HCT116 (cell line): ENCODE measurements at regions not wholly inside any gene's neighbourhood (a gene's known extent, or its start where the extent isn't known, plus 50 kb on each side); places are given as distances from the start of the nearest gene placed in this dataset.

Experiments
- ATAC-seq: fragments of 200-7000 bp; cut with Tn5 transposase; 2 replicates; pipeline ENCODE4 v1.9.1; 2020; ENCODE audit warnings: mild to moderate bottlenecking, moderate library complexity
- BruUV-seq: library from RNA; stranded (reverse); fragments of 400-500 nt; replicated peaks from 2 replicates; lab custom pipeline; 2021; lab: Mats Ljungman, UMichigan
- CTCF ChIA-PET: fragments of 300-600 bp; sonication (Branson Sonifier 250); formaldehyde crosslinking; loops from one replicate; lab custom pipeline; 2021; ENCODE audit warnings: antibody characterized with exemption; lab: Charles Lee
- POLR2A ChIA-PET: fragments of 300-600, 350-600 bp; sonication (Branson Sonifier 250); formaldehyde crosslinking; loops from one replicate; lab custom pipeline; 2021; ENCODE audit warnings: antibody characterized with exemption; lab: Charles Lee
- RAD21 ChIA-PET, 2 experiments: fragments of 300-600 bp; sonication (Branson Sonifier 250); formaldehyde crosslinking; loops; one replicate each; lab custom pipeline; 2023; ENCODE audit warnings: low total read pairs in 2 of 2; ENCODE audit not compliant: uncharacterized antibody in 2 of 2, unreplicated experiment in 2 of 2, low non-redundant PET in 1 of 2; lab: Charles Lee
- DNase-seq: peaks from one replicate; pipeline ENCODE4 v3.0.0-alpha.2; 2010; ENCODE audit warnings: low read depth, low spot score
- H2AFZ ChIP-seq: fragments of 200-600 bp; shearing (Covaris generic), sonication (generic); 2 replicates; pipeline ENCODE4 v1.6.1; 2017; ENCODE audit warnings: low read depth, mixed run types, mixed read lengths, antibody characterized with exemption, low read length; ENCODE audit not compliant: poor library complexity, severe bottlenecking
- H3K27ac ChIP-seq: 2 replicates; pipeline ENCODE4 v1.5.1; 2012; ENCODE audit warnings: low read depth, low read length
- H3K27me3 ChIP-seq: fragments of 200-600 bp; sonication (generic); 2 replicates; pipeline ENCODE4 v1.6.1; 2016; ENCODE audit warnings: mixed run types, low read length, mixed read lengths; ENCODE audit not compliant: insufficient read depth
- H3K36me3 ChIP-seq, 2 experiments: fragments of 200-500 bp in 1 of 2; fragments of 200-600 bp in 1 of 2; sonication (Bioruptor generic) in 1 of 2; sonication (generic) in 1 of 2; 2 replicates each; pipeline versions ENCODE4 v1.5.1 to v1.6.1; 2014 to 2016; ENCODE audit warnings: low read length in 2 of 2, inconsistent platforms in 1 of 2, mixed read lengths in 1 of 2, mixed run types in 1 of 2; ENCODE audit not compliant: insufficient read depth in 2 of 2, control insufficient read depth in 1 of 2
- H3K4me1 ChIP-seq, 2 experiments: fragments of 200-600 bp in 1 of 2; sonication (generic) in 1 of 2; 2 replicates each; pipeline versions ENCODE4 v1.5.1 to v1.6.1; 2012 to 2017; ENCODE audit warnings: low read length in 2 of 2, inconsistent platforms in 1 of 2, mild to moderate bottlenecking in 1 of 2, mixed read lengths in 1 of 2, mixed run types in 1 of 2, moderate library complexity in 1 of 2; ENCODE audit not compliant: insufficient read depth in 2 of 2, control insufficient read depth in 1 of 2
- H3K4me2 ChIP-seq: fragments of 200-600 bp; sonication (generic); 2 replicates; pipeline ENCODE4 v1.6.1; 2017; ENCODE audit warnings: mixed run types, low read length, mixed read lengths
- H3K4me3 ChIP-seq, 2 experiments: fragments of 200-600 bp in 1 of 2; sonication (generic) in 1 of 2; replicated peaks in 1 of 2; 2 replicates each; pipeline ENCODE4 v1.5.1; 2011 to 2016; ENCODE audit warnings: low read length in 2 of 2, control low read depth in 1 of 2, low read depth in 1 of 2, mild to moderate bottlenecking in 1 of 2, mixed read lengths in 1 of 2, mixed run types in 1 of 2
- H3K79me2 ChIP-seq: fragments of 200-600 bp; sonication (generic); 2 replicates; pipeline ENCODE4 v1.6.1; 2017; ENCODE audit warnings: mild to moderate bottlenecking, mixed run types, low read length, moderate library complexity, mixed read lengths; ENCODE audit not compliant: insufficient read depth
- H3K9ac ChIP-seq: fragments of 200-600 bp; sonication (generic); 2 replicates; pipeline ENCODE4 v1.6.1; 2016; ENCODE audit warnings: low read length, mixed read lengths
- H3K9me2 ChIP-seq: fragments of 200-600 bp; sonication (generic), shearing (Covaris generic); 2 replicates; pipeline ENCODE4 v1.6.1; 2017; ENCODE audit warnings: mixed run types, mild to moderate bottlenecking, moderate library complexity; ENCODE audit not compliant: insufficient read depth
- H3K9me3 ChIP-seq, 2 experiments: fragments of 200-500 bp in 1 of 2; fragments of 200-600 bp in 1 of 2; sonication (Bioruptor generic) in 1 of 2; sonication (generic) in 1 of 2; 2 replicates each; pipeline ENCODE4 v1.6.1; 2014 to 2017; ENCODE audit warnings: low read length in 2 of 2, mixed read lengths in 2 of 2, inconsistent platforms in 1 of 2, low read depth in 1 of 2, mild to moderate bottlenecking in 1 of 2, mixed run types in 1 of 2, moderate library complexity in 1 of 2; ENCODE audit not compliant: control insufficient read depth in 1 of 2, insufficient read depth in 1 of 2
- H4K20me1 ChIP-seq: fragments of 200-600 bp; sonication (generic), shearing (Covaris generic); 2 replicates; pipeline ENCODE4 v1.6.1; 2017; ENCODE audit warnings: mixed run types, mild to moderate bottlenecking, moderate library complexity; ENCODE audit not compliant: insufficient read depth
- ATF3 ChIP-seq: IDR thresholded peaks from 2 replicates; pipeline ENCODE4 v1.6.1; 2012
- CBX3 ChIP-seq: IDR thresholded peaks from 2 replicates; pipeline ENCODE4 v1.6.1; 2012; ENCODE audit warnings: low read depth
- CEBPB ChIP-seq: IDR thresholded peaks from 2 replicates; pipeline ENCODE4 v1.6.1; 2012; ENCODE audit warnings: low read depth
- EGR1 ChIP-seq: IDR thresholded peaks from 2 replicates; pipeline ENCODE4 v1.6.1; 2012; ENCODE audit warnings: low read depth
- ELF1 ChIP-seq: IDR thresholded peaks from 2 replicates; pipeline ENCODE4 v1.6.1; 2012; ENCODE audit warnings: low read depth, borderline replicate concordance
- EZH2phosphoT487 ChIP-seq: fragments of 200-600 bp; IDR thresholded peaks from 2 replicates; pipeline ENCODE4 v1.6.1; 2018; ENCODE audit warnings: antibody characterized with exemption, borderline replicate concordance
- FOSL1 ChIP-seq: IDR thresholded peaks from 2 replicates; pipeline ENCODE4 v1.6.1; 2012; ENCODE audit warnings: low read depth
- JUND ChIP-seq: IDR thresholded peaks from 2 replicates; pipeline ENCODE4 v1.6.1; 2012
- MAX ChIP-seq: IDR thresholded peaks from 2 replicates; pipeline ENCODE4 v1.6.1; 2012
- POLR2AphosphoS5 ChIP-seq: IDR thresholded peaks from 2 replicates; pipeline ENCODE4 v1.6.1; 2011; ENCODE audit warnings: mild to moderate bottlenecking, low read depth, low read length, moderate library complexity
- RAD21 ChIP-seq: IDR thresholded peaks from 2 replicates; pipeline ENCODE4 v1.6.1; 2012; ENCODE audit warnings: low read depth, mild to moderate bottlenecking
- REST ChIP-seq: IDR thresholded peaks from 2 replicates; pipeline ENCODE4 v1.6.1; 2012; ENCODE audit warnings: low read depth
- SIN3A ChIP-seq: IDR thresholded peaks from 2 replicates; pipeline ENCODE4 v1.6.1; 2012; ENCODE audit warnings: low read depth
- SRF ChIP-seq: IDR thresholded peaks from 2 replicates; pipeline ENCODE4 v1.6.1; 2012; ENCODE audit warnings: low read depth
- TCF7L2 ChIP-seq: IDR thresholded peaks from 2 replicates; pipeline ENCODE4 v1.7.0; 2011; ENCODE audit warnings: borderline replicate concordance, inconsistent platforms; ENCODE audit not compliant: insufficient read depth, insufficient read length; ENCODE audit errors: extremely low read depth
- YY1 ChIP-seq: IDR thresholded peaks from 2 replicates; pipeline ENCODE4 v1.6.1; 2011; ENCODE audit warnings: low read length, low read depth, moderate library complexity, mild to moderate bottlenecking; ENCODE audit not compliant: insufficient replicate concordance; ENCODE audit errors: extremely low read depth
- ZFX ChIP-seq: fragments of 450-650 bp; IDR thresholded peaks from 2 replicates; pipeline ENCODE4 v1.6.1; 2017
- ZNF274 ChIP-seq: fragments of 200-500 bp; sonication (Bioruptor generic); IDR thresholded peaks from 2 replicates; pipeline ENCODE4 v1.6.1; 2014; ENCODE audit warnings: mild to moderate bottlenecking, low read depth, low read length, inconsistent platforms
- intact Hi-C: fragments of 100-400 bp; cut with micrococcal nuclease; formaldehyde crosslinking; loops from 2 replicates; pipeline ENCODE4 v1.10.0; 2022

GRCh38 chr3:194885766-194886165 lies 200.1 kb downstream of the FAM43A start:
- no peaks in the 10 kb centered on the region for H3K79me2 ChIP-seq
- CTCF ChIA-PET: no interaction called here
- RAD21 ChIA-PET: no interaction called here
- no peaks in the 10 kb centered on the region for H3K27me3 ChIP-seq
- intact Hi-C loops: no loop called here
- no peak overlapping the region for H3K4me2 ChIP-seq
- peaks cover 0 to 9% of the 10 kb centered on the region in 2 experiments; a peak in 1 of 4 replicates for H3K9me3 ChIP-seq
- H3K4me3 ChIP-seq: no peak overlapping the region
- POLR2A ChIA-PET: no interaction called here
- DNase-seq: no peak
- no peak overlapping the region for H2AFZ ChIP-seq
- H3K4me1 ChIP-seq: no peaks in the 10 kb centered on the region
- H3K36me3 ChIP-seq: no peaks in the 10 kb centered on the region
- no peaks in the 10 kb centered on the region for H4K20me1 ChIP-seq
- no peak for ATAC-seq
- no peak for TF ChIP-seq ZNF274
- no peak for TF ChIP-seq MAX
- TF ChIP-seq SIN3A: no peak
- no peak for TF ChIP-seq YY1
- no peak for TF ChIP-seq POLR2AphosphoS5
- TF ChIP-seq RAD21: no peak
- no peak for TF ChIP-seq ATF3
- TF ChIP-seq ZFX: no peak
- TF ChIP-seq CEBPB: no peak
- TF ChIP-seq EGR1: no peak
- no peak for TF ChIP-seq FOSL1
- TF ChIP-seq JUND: no peak
- TF ChIP-seq ELF1: no peak
- TF ChIP-seq EZH2phosphoT487: no peak
- TF ChIP-seq SRF: no peak
- no peak for TF ChIP-seq REST
- TF ChIP-seq CBX3: no peak
- TF ChIP-seq TCF7L2: no peak
- no TSS peak for BruUV-seq
- H3K27ac ChIP-seq: no peak overlapping the region
- no peak overlapping the region for H3K9ac ChIP-seq
- H3K9me2 ChIP-seq: no peaks in the 10 kb centered on the region
